Body of pancreas (tissue), 4 donors: ENCODE measurements at regions not wholly inside any gene's neighbourhood (a gene's known extent, or its start where the extent isn't known, plus 50 kb on each side); places are given as distances from the start of the nearest gene placed in this dataset.

Experiments used
- ATAC-seq: fragments of 150-250 bp; one replicate; pipeline ENCODE4 v1.9.1; 2016
- DNase-seq, 4 donors: peaks; one replicate each; pipeline ENCODE4 v3.0.0-alpha.2; 2019
- H3K27ac ChIP-seq, 4 donors: fragments of 200-600 bp; sonication (generic); 1 replicate in 3 of 4; 2 replicates in 1 of 4; pipeline versions ENCODE4 v1.5.1 to v1.6.1; 2016 to 2019; ENCODE audit warnings: mild to moderate bottlenecking in 1 of 4, mixed read lengths in 1 of 4, moderate library complexity in 1 of 4
- H3K27me3 ChIP-seq, 2 donors: fragments of 200-600 bp; sonication (generic); one replicate each; pipeline ENCODE4 v1.6.0; 2016; ENCODE audit warnings: mild to moderate bottlenecking in 1 of 2
- H3K36me3 ChIP-seq, 2 donors: fragments of 200-600 bp; sonication (generic); replicated peaks in 1 of 2; 2 replicates each; pipeline ENCODE4 v1.5.1; 2016; ENCODE audit warnings: low read depth in 2 of 2; ENCODE audit not compliant: insufficient read depth in 1 of 2
- H3K4me1 ChIP-seq: fragments of 200-600 bp; sonication (generic); one replicate; pipeline ENCODE4 v1.6.0; 2016
- H3K4me3 ChIP-seq, 2 donors: fragments of 200-600 bp; sonication (generic); 1 replicate in 1 of 2; 2 replicates in 1 of 2; pipeline ENCODE4 v1.5.1; 2016 to 2019
- H3K9me3 ChIP-seq, 3 donors: fragments of 200-600 bp; sonication (generic); 1 replicate in 2 of 3; 2 replicates in 1 of 3; pipeline ENCODE4 v1.5.1; 2016
- CTCF ChIP-seq, 7 experiments: fragments of 450-650 bp in 4 of 7; fragments of 200-600 bp in 3 of 7; sonication (generic) in 3 of 7; IDR thresholded peaks; one replicate each; pipeline ENCODE4 v1.5.1; 2016 to 2019; ENCODE audit warnings: antibody characterized with exemption in 7 of 7
- POLR2A ChIP-seq, 3 donors: fragments of 450-650 bp; IDR thresholded peaks; one replicate each; pipeline ENCODE4 v1.6.1; 2016; ENCODE audit warnings: antibody characterized with exemption in 3 of 3, mild to moderate bottlenecking in 2 of 3
- WGBS, 2 donors: methylation state at CpG; one replicate each; pipeline ENCODE4 v1.1.5; 2017; 5-methylcytosine and 5-hydroxymethylcytosine counted together
- intact Hi-C: fragments of 100-400 bp; cut with DNase I; formaldehyde crosslinking; loops from one replicate; pipeline ENCODE4 v1.15.1; 2023

- ATAC-seq (no peak), DNase-seq (no peak)
- H3K9me3 ChIP-seq: no peaks in the 10 kb centered on the region
- H3K4me3 ChIP-seq: no peak overlapping the region
- TF ChIP-seq POLR2A (IDR thresholded peaks at IDR 0.05) (no peak), CTCF (IDR thresholded peaks at IDR 0.05) (no peak)
- 10 to 20% methylated on average over 4 of the region's 4 CpGs for WGBS, 2 donors
- H3K27ac ChIP-seq: no peak overlapping the region
- no peaks in the 10 kb centered on the region for H3K27me3 ChIP-seq
- intact Hi-C loops: no loop called here
- H3K36me3 ChIP-seq: no peaks in the 10 kb centered on the region
- H3K4me1 ChIP-seq: no peaks in the 10 kb centered on the region
Observed at GRCh38 chr9:24293386-24293785, 252.3 kb downstream of the IZUMO3 start.

- ATAC-seq (no peak), DNase-seq (no peak)
- Histone ChIP-seq H3K4me1 (no peaks in the 10 kb centered on the region), H3K27me3 (no peaks in the 10 kb centered on the region), H3K9me3 (no peaks in the 10 kb centered on the region), H3K27ac (no peak overlapping the region), H3K4me3 (no peak overlapping the region), H3K36me3 (no peaks in the 10 kb centered on the region)
- 38 to 45% methylated on average over 3 of the region's 3 CpGs for WGBS, 2 donors
- intact Hi-C loops: no loop called here
- TF ChIP-seq CTCF (IDR thresholded peaks at IDR 0.05): no peak
- no peak for TF ChIP-seq POLR2A (IDR thresholded peaks at IDR 0.05)
Observed at GRCh38 chr9:24286761-24287160, 258.9 kb downstream of the IZUMO3 start.

- no peak overlapping the region for H3K4me3 ChIP-seq
- no peaks in the 10 kb centered on the region for H3K36me3 ChIP-seq
- ATAC-seq: no peak
- no peaks in the 10 kb centered on the region for H3K9me3 ChIP-seq
- intact Hi-C loops: no loop called here
- no peak overlapping the region for H3K27ac ChIP-seq
- DNase-seq: no peak
- H3K4me1 ChIP-seq: no peaks in the 10 kb centered on the region
- 20 to 25% methylated on average over 1 of the region's 1 CpG for WGBS, 2 donors
- TF ChIP-seq POLR2A (IDR thresholded peaks at IDR 0.05) (no peak), CTCF (IDR thresholded peaks at IDR 0.05) (no peak)
- H3K27me3 ChIP-seq: no peaks in the 10 kb centered on the region
Observed at GRCh38 chr9:24258626-24259025, 287.1 kb downstream of the IZUMO3 start.

GRCh38 chr9:24257726-24258125 is 288.0 kb downstream of the IZUMO3 start:
- no peak for ATAC-seq
- no peak overlapping the region for H3K4me3 ChIP-seq
- H3K27me3 ChIP-seq: no peaks in the 10 kb centered on the region
- H3K36me3 ChIP-seq: no peaks in the 10 kb centered on the region
- H3K9me3 ChIP-seq: no peaks in the 10 kb centered on the region
- no peaks in the 10 kb centered on the region for H3K4me1 ChIP-seq
- H3K27ac ChIP-seq: no peak overlapping the region
- TF ChIP-seq CTCF (IDR thresholded peaks at IDR 0.05) (no peak), POLR2A (IDR thresholded peaks at IDR 0.05) (no peak)
- DNase-seq: no peak
- intact Hi-C loops: no loop called here
- WGBS, 2 donors: 58 to 72% methylated on average over 1 of the region's 1 CpG

GRCh38 chr9:24245988-24246387 is 299.7 kb downstream of the IZUMO3 start:
- H3K27ac ChIP-seq: no peak overlapping the region
- H3K36me3 ChIP-seq: no peaks in the 10 kb centered on the region
- intact Hi-C loops: no loop called here
- H3K4me3 ChIP-seq: no peak overlapping the region
- ATAC-seq (no peak), DNase-seq (no peak)
- no peaks in the 10 kb centered on the region for H3K9me3 ChIP-seq
- H3K4me1 ChIP-seq: no peaks in the 10 kb centered on the region
- no peaks in the 10 kb centered on the region for H3K27me3 ChIP-seq
- no peak for TF ChIP-seq POLR2A (IDR thresholded peaks at IDR 0.05)
- no peak for TF ChIP-seq CTCF (IDR thresholded peaks at IDR 0.05)
- WGBS, 2 donors: 16 to 19% methylated on average over 2 of the region's 2 CpGs
